Neural progenitor cell (in vitro differentiated cells): ENCODE measurements at regions not wholly inside any gene's neighbourhood (a gene's known extent, or its start where the extent isn't known, plus 50 kb on each side); places are given as distances from the start of the nearest gene placed in this dataset.

Source experiments
- DNase-seq: peaks from one replicate; pipeline ENCODE4 v3.0.0-alpha.2; 2016; ENCODE audit warnings: low spot score
- H2AFZ ChIP-seq: fragments of 200-600 bp; sonication (generic); replicated peaks from 2 replicates; pipeline ENCODE4 v1.6.1; 2016; ENCODE audit warnings: antibody characterized with exemption
- H3F3A ChIP-seq: fragments of 200-600 bp; sonication (generic); 2 replicates; pipeline ENCODE4 v1.6.1; 2016; ENCODE audit warnings: antibody characterized with exemption, low read depth
- H3K27ac ChIP-seq: fragments of 200-600 bp; sonication (generic); 2 replicates; pipeline ENCODE4 v1.5.1; 2016; ENCODE audit warnings: mild to moderate bottlenecking
- H3K27me3 ChIP-seq: fragments of 200-600 bp; sonication (generic); 2 replicates; pipeline ENCODE4 v1.6.1; 2016; ENCODE audit warnings: mild to moderate bottlenecking, moderate library complexity
- H3K36me3 ChIP-seq: fragments of 200-600 bp; sonication (generic); 2 replicates; pipeline ENCODE4 v1.5.1; 2016
- H3K4me1 ChIP-seq: fragments of 200-600 bp; sonication (generic); 2 replicates; pipeline ENCODE4 v1.6.1; 2016; ENCODE audit warnings: mixed run types
- H3K4me2 ChIP-seq: fragments of 200-600 bp; sonication (generic); 2 replicates; pipeline ENCODE4 v1.6.1; 2016
- H3K4me3 ChIP-seq: fragments of 200-600 bp; sonication (generic); 2 replicates; pipeline ENCODE4 v1.5.1; 2016
- H3K79me2 ChIP-seq: fragments of 200-600 bp; sonication (generic); 2 replicates; pipeline ENCODE4 v1.6.1; 2016; ENCODE audit warnings: low read depth
- H3K9ac ChIP-seq: fragments of 200-600 bp; sonication (generic); 2 replicates; pipeline ENCODE4 v1.6.1; 2016
- H3K9me3 ChIP-seq: fragments of 200-600 bp; sonication (generic); 2 replicates; pipeline ENCODE4 v1.5.1; 2016; ENCODE audit warnings: low read depth
- H4K20me1 ChIP-seq: fragments of 200-600 bp; sonication (generic); 2 replicates; pipeline ENCODE4 v1.6.1; 2016; ENCODE audit warnings: low read depth
- H3K27ac Mint-ChIP-seq: 3 replicates; pipeline ENCODE4 v1.8.0; 2021; ENCODE audit warnings: mixed read lengths
- H3K27me3 Mint-ChIP-seq: 2 replicates; pipeline ENCODE4 v1.8.0; 2022; ENCODE audit warnings: low read depth, mild to moderate bottlenecking, inconsistent platforms, moderate library complexity, mixed read lengths; ENCODE audit not compliant: insufficient read depth
- H3K36me3 Mint-ChIP-seq: 3 replicates; pipeline ENCODE4 v1.8.0; 2021; ENCODE audit warnings: mixed read lengths
- H3K4me1 Mint-ChIP-seq: 3 replicates; pipeline ENCODE4 v1.8.0; 2021; ENCODE audit warnings: mixed read lengths
- H3K4me3 Mint-ChIP-seq: 3 replicates; pipeline ENCODE4 v1.8.0; 2021; ENCODE audit warnings: mild to moderate bottlenecking, moderate library complexity, mixed read lengths
- H3K9me3 Mint-ChIP-seq: 3 replicates; pipeline ENCODE4 v1.8.0; 2020; ENCODE audit warnings: mixed read lengths
- EZH2 ChIP-seq: fragments of 200-600 bp; sonication (generic); IDR thresholded peaks from 2 replicates; pipeline ENCODE4 v1.6.1; 2017; ENCODE audit warnings: antibody characterized with exemption, mild to moderate bottlenecking, moderate library complexity
- EZH2phosphoT487 ChIP-seq: fragments of 200-600 bp; sonication (generic); IDR thresholded peaks from 2 replicates; pipeline ENCODE4 v1.6.1; 2017; ENCODE audit warnings: antibody characterized with exemption
- TF ChIP-seq, protein P1 (sequence below): fragments of 200-600 bp; sonication (generic); IDR thresholded peaks from 2 replicates; pipeline ENCODE4 v1.5.1; 2017; ENCODE audit warnings: antibody characterized with exemption, mild to moderate bottlenecking

- Histone ChIP-seq H3K79me2 (no peaks in the 10 kb centered on the region), H2AFZ (no peak overlapping the region), H3K4me1 (peaks cover 13% of the 10 kb centered on the region), H4K20me1 (no peaks in the 10 kb centered on the region), H3K27ac (no peak overlapping the region), H3K4me3 (no peak overlapping the region), H3K9me3 (no peaks in the 10 kb centered on the region), H3K9ac (no peak overlapping the region), H3F3A (no peaks in the 10 kb centered on the region), H3K27me3 (no peaks in the 10 kb centered on the region), H3K4me2 (no peak overlapping the region), H3K36me3 (no peaks in the 10 kb centered on the region)
- H3K36me3 Mint-ChIP-seq = no peaks in the 10 kb centered on the region
- no peak for DNase-seq
- no peak overlapping the region for H3K4me3 Mint-ChIP-seq
- TF ChIP-seq EZH2phosphoT487 (no peak), EZH2 (no peak)
- TF ChIP-seq, protein P1, sequence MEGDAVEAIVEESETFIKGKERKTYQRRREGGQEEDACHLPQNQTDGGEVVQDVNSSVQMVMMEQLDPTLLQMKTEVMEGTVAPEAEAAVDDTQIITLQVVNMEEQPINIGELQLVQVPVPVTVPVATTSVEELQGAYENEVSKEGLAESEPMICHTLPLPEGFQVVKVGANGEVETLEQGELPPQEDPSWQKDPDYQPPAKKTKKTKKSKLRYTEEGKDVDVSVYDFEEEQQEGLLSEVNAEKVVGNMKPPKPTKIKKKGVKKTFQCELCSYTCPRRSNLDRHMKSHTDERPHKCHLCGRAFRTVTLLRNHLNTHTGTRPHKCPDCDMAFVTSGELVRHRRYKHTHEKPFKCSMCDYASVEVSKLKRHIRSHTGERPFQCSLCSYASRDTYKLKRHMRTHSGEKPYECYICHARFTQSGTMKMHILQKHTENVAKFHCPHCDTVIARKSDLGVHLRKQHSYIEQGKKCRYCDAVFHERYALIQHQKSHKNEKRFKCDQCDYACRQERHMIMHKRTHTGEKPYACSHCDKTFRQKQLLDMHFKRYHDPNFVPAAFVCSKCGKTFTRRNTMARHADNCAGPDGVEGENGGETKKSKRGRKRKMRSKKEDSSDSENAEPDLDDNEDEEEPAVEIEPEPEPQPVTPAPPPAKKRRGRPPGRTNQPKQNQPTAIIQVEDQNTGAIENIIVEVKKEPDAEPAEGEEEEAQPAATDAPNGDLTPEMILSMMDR = no peak
- peak overlapping the region; percentile 34 for H3K27ac Mint-ChIP-seq
- H3K27me3 Mint-ChIP-seq = peaks cover 16% of the 10 kb centered on the region
- peaks cover 7% of the 10 kb centered on the region for H3K9me3 Mint-ChIP-seq
- H3K4me1 Mint-ChIP-seq = peaks cover 31% of the 10 kb centered on the region
These were observed 147.2 kb upstream of the HAAO start for GRCh38 chr2:42939411-42940206.

GRCh38 chr2:42938671-42939370, 146.4 kb upstream of the HAAO start:
- Histone ChIP-seq H3K27ac (no peak overlapping the region), H3F3A (no peaks in the 10 kb centered on the region), H3K4me2 (no peak overlapping the region), H3K79me2 (no peaks in the 10 kb centered on the region), H3K36me3 (no peaks in the 10 kb centered on the region), H3K4me3 (no peak overlapping the region), H3K9me3 (no peaks in the 10 kb centered on the region), H3K9ac (no peak overlapping the region), H2AFZ (no peak overlapping the region), H4K20me1 (no peaks in the 10 kb centered on the region), H3K27me3 (no peaks in the 10 kb centered on the region), H3K4me1 (peaks cover 16% of the 10 kb centered on the region)
- DNase-seq = no peak
- Mint-ChIP-seq H3K9me3 (peaks cover 7% of the 10 kb centered on the region), H3K36me3 (no peaks in the 10 kb centered on the region), H3K27me3 (peaks cover 15% of the 10 kb centered on the region), H3K27ac (peak overlapping the region; percentile 27), H3K4me1 (peaks cover 39% of the 10 kb centered on the region), H3K4me3 (no peak overlapping the region)
- no peak for TF ChIP-seq EZH2phosphoT487

DNA sequence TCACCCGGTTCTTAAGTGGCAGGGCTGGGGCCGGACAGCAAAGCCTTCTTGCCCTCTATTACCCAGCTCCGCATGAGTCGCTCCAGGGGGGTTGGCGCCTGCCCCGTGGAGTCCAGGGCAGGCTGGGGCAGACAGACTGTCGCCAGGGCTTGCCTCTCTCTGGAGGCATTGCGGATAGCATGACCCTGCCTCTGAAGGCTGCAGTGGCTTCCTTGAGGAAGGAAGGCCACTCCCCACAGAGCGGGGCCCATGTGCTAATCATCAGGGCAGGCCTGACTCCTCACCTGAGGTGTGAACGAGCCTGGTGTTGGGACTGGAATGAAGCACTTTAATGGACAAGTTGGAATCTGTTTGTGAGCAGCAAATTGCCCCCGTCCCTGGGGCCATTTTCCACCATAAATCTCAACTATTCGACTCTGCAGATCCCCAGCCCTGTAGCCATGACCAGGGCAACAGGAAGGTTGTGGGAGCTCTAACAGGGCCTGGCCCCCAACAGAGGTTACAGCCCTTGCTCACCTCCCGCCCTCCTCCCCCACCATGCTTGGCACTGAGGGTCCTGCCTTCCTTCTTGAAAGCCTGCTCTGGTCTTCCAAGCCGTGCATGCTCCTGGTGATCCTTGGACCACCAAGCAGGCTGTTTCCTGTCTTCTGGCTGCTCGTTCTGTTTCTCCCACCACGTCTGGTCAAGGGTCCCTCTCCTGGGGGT, 144.9 kb upstream of the HAAO start:
- Mint-ChIP-seq H3K27me3 (peaks cover 10% of the 10 kb centered on the region), H3K27ac (peak overlapping the region; percentile 81), H3K4me3 (no peak overlapping the region), H3K36me3 (no peaks in the 10 kb centered on the region), H3K4me1 (peaks cover 49% of the 10 kb centered on the region), H3K9me3 (peaks cover 7% of the 10 kb centered on the region)
- H3K4me2 ChIP-seq = no peak overlapping the region
- no peak for DNase-seq
- H3F3A ChIP-seq = peaks cover 8% of the 10 kb centered on the region
- peaks cover 17% of the 10 kb centered on the region for H3K4me1 ChIP-seq
- H3K36me3 ChIP-seq = no peaks in the 10 kb centered on the region
- no peak overlapping the region for H3K9ac ChIP-seq
- H3K4me3 ChIP-seq = no peak overlapping the region
- H4K20me1 ChIP-seq = no peaks in the 10 kb centered on the region
- no peak overlapping the region for H2AFZ ChIP-seq
- H3K79me2 ChIP-seq = no peaks in the 10 kb centered on the region
- TF ChIP-seq, protein P1 = no peak
- TF ChIP-seq EZH2 = no peak
- TF ChIP-seq EZH2phosphoT487 = no peak
- H3K27ac ChIP-seq = no peak overlapping the region
- no peaks in the 10 kb centered on the region for H3K9me3 ChIP-seq
- H3K27me3 ChIP-seq = no peaks in the 10 kb centered on the region
